ENCODE measurements at regions not wholly inside any gene's neighbourhood (a gene's known extent, or its start where the extent isn't known, plus 50 kb on each side); places are given as distances from the start of the nearest gene placed in this dataset.
"Not testable (repeated sequence)": the region's sequence is repeated elsewhere in the genome, so short reads cannot be mapped to it uniquely, and the experiment has no call there.

GRCh38 chr7:94710256-94710655, 54.3 kb upstream of the SGCE start:
- H3K36me3 ChIP-seq (ENCODE audit: control insufficient read depth in 2 of 2, extremely low read depth in 1 of 2, insufficient read depth in 2 of 2, low read length in 2 of 2), result no peaks in the 10 kb centered on the region
- no peak for DNase-seq (ENCODE audit: low read depth, low spot score)
- H3K9me1 ChIP-seq (replicated peaks; ENCODE audit: control insufficient read depth, extremely low read depth, insufficient read depth, low read length), result no peaks in the 10 kb centered on the region
- no peaks in the 10 kb centered on the region for H3K27me3 ChIP-seq (ENCODE audit: control insufficient read depth in 2 of 2, insufficient read depth in 2 of 2, low read length in 2 of 2)
- FAIRE-seq, result no peak
- H3K9me3 ChIP-seq (replicated peaks; ENCODE audit: control insufficient read depth, insufficient read depth, low read length), result no peaks in the 10 kb centered on the region
- H3K4me1 ChIP-seq (ENCODE audit: control insufficient read depth, extremely low read depth, insufficient read depth, low read length), result no peaks in the 10 kb centered on the region
- no peak overlapping the region for H3K4me2 ChIP-seq (ENCODE audit: insufficient read depth, low read length)
- dilution Hi-C loops (cut with MboI; ENCODE audit: extremely low pct_ligation_motif_present, low sequenced_read_pairs) (no loop called here), intact Hi-C loops (cut with micrococcal nuclease) (no loop called here)
- H3K4me3 ChIP-seq (replicated peaks in 1 of 3; ENCODE audit: insufficient read depth in 1 of 3, low read depth in 1 of 3, low read length in 3 of 3), result no peak overlapping the region
- ChIA-PET CTCF (interaction anchor here (1.0 kb wide), 1 partner anchor 10 kb away, joined by 3 read pairs; no protein-coding TSS in a partner anchor), POLR2A (no interaction called here)
- H4K20me1 ChIP-seq (replicated peaks; ENCODE audit: control insufficient read depth, extremely low read depth, insufficient read depth, low read length), result no peaks in the 10 kb centered on the region
- H3K9ac ChIP-seq (replicated peaks; ENCODE audit: extremely low read depth, insufficient read depth, low read length), result no peak overlapping the region
- no peaks in the 10 kb centered on the region for H3K79me2 ChIP-seq (ENCODE audit: control insufficient read depth, insufficient read depth, low read length)
- TF ChIP-seq JUN (IDR thresholded peaks at IDR 0.05; ENCODE audit: borderline replicate concordance, insufficient read depth, insufficient read length, low read depth) (no peak), POLR2A (IDR thresholded peaks at IDR 0.05; ENCODE audit: low read depth, low read length) (no peak)
- no peak overlapping the region for H2AFZ ChIP-seq (ENCODE audit: low read depth, low read length)
- no TSS peak for BruUV-seq (replicated peaks)
- H3K27ac ChIP-seq (ENCODE audit: insufficient read depth, low read depth, low read length), result no peak overlapping the region

- H3K4me3 ChIP-seq (replicated peaks in 1 of 3; ENCODE audit: insufficient read depth in 1 of 3, low read depth in 1 of 3, low read length in 3 of 3); H3K4me1 ChIP-seq (ENCODE audit: control insufficient read depth, extremely low read depth, insufficient read depth, low read length); H3K36me3 ChIP-seq (ENCODE audit: control insufficient read depth in 2 of 2, extremely low read depth in 1 of 2, insufficient read depth in 2 of 2, low read length in 2 of 2); BruUV-seq (replicated peaks); H3K9ac ChIP-seq (replicated peaks; ENCODE audit: extremely low read depth, insufficient read depth, low read length); H3K27ac ChIP-seq (ENCODE audit: insufficient read depth, low read depth, low read length); FAIRE-seq; H3K9me1 ChIP-seq (replicated peaks; ENCODE audit: control insufficient read depth, extremely low read depth, insufficient read depth, low read length); dilution Hi-C loops (cut with MboI; ENCODE audit: extremely low pct_ligation_motif_present, low sequenced_read_pairs); H3K4me2 ChIP-seq (ENCODE audit: insufficient read depth, low read length); H3K9me3 ChIP-seq (replicated peaks; ENCODE audit: control insufficient read depth, insufficient read depth, low read length); H2AFZ ChIP-seq (ENCODE audit: low read depth, low read length); H4K20me1 ChIP-seq (replicated peaks; ENCODE audit: control insufficient read depth, extremely low read depth, insufficient read depth, low read length); POLR2A ChIA-PET; DNase-seq (ENCODE audit: low read depth, low spot score); H3K27me3 ChIP-seq (ENCODE audit: control insufficient read depth in 2 of 2, insufficient read depth in 2 of 2, low read length in 2 of 2); H3K79me2 ChIP-seq (ENCODE audit: control insufficient read depth, insufficient read depth, low read length); intact Hi-C loops (cut with micrococcal nuclease): not testable (repeated sequence)
- CTCF ChIA-PET, result interaction anchor here (0.7 kb wide), 1 partner anchor 968 kb away, joined by 3 read pairs; no protein-coding TSS in a partner anchor
These were observed 66.4 kb upstream of the SGCE start for GRCh38 chr7:94722360-94722759.

- H3K4me1 ChIP-seq (ENCODE audit: control insufficient read depth, extremely low read depth, insufficient read depth, low read length); H3K4me2 ChIP-seq (ENCODE audit: insufficient read depth, low read length); H3K9ac ChIP-seq (replicated peaks; ENCODE audit: extremely low read depth, insufficient read depth, low read length); H3K4me3 ChIP-seq (replicated peaks in 1 of 3; ENCODE audit: insufficient read depth in 1 of 3, low read depth in 1 of 3, low read length in 3 of 3); H3K36me3 ChIP-seq (ENCODE audit: control insufficient read depth in 2 of 2, extremely low read depth in 1 of 2, insufficient read depth in 2 of 2, low read length in 2 of 2); H3K79me2 ChIP-seq (ENCODE audit: control insufficient read depth, insufficient read depth, low read length); DNase-seq (ENCODE audit: low read depth, low spot score); H3K9me3 ChIP-seq (replicated peaks; ENCODE audit: control insufficient read depth, insufficient read depth, low read length); CTCF ChIA-PET; H2AFZ ChIP-seq (ENCODE audit: low read depth, low read length); dilution Hi-C loops (cut with MboI; ENCODE audit: extremely low pct_ligation_motif_present, low sequenced_read_pairs); BruUV-seq (replicated peaks); intact Hi-C loops (cut with micrococcal nuclease); FAIRE-seq; H3K9me1 ChIP-seq (replicated peaks; ENCODE audit: control insufficient read depth, extremely low read depth, insufficient read depth, low read length); H3K27ac ChIP-seq (ENCODE audit: insufficient read depth, low read depth, low read length); H4K20me1 ChIP-seq (replicated peaks; ENCODE audit: control insufficient read depth, extremely low read depth, insufficient read depth, low read length); H3K27me3 ChIP-seq (ENCODE audit: control insufficient read depth in 2 of 2, insufficient read depth in 2 of 2, low read length in 2 of 2); POLR2A ChIA-PET: not testable (repeated sequence)
These were observed 73.0 kb upstream of the SGCE start for GRCh38 chr7:94728893-94729292.
